ENCODE measurements at regions not wholly inside any gene's neighbourhood (a gene's known extent, or its start where the extent isn't known, plus 50 kb on each side); places are given as distances from the start of the nearest gene placed in this dataset.

DNA sequence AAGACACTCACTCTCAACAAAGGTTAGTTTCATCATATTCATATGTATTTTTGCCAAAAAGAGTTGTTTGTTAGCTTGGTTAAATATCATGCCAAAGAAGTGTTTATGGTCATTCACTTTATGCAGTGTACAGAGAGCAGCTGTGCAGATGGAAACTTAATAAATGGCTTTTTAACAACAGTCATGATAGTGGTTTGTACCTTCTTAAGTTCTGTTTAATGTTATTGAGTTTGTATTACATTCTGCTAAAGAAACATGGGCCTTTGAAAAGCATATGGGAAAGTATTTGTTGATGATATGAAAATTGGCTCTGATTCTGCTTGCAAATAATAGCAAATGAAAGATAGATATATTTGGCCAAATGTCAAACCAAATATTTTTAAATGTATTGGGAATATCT, 607.3 kb downstream of the NCAM2 start:
- in situ Hi-C loops (cut with MboI; ENCODE audit: low sequenced_read_pairs): no loop called here

DNA sequence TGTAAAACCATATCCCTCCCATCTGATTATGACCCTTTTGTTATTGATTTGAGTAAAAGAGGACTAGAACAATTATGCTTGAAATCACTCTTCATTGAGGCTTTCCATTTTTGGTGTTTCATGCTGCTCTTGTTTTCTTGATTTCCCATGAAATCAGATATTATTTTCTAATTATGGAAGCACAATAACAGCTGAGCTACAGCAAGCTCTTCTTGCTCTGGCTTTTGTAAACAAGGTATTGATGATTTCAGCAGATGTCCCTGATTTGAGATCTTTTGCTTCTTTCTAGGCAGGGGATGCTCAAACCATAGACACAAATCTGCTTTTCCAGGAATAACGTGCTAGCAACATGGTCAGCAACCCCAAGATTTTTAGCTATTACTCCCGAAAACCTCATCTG, 607.8 kb downstream of the NCAM2 start:
- in situ Hi-C loops (cut with MboI; ENCODE audit: low sequenced_read_pairs): no loop called here

DNA sequence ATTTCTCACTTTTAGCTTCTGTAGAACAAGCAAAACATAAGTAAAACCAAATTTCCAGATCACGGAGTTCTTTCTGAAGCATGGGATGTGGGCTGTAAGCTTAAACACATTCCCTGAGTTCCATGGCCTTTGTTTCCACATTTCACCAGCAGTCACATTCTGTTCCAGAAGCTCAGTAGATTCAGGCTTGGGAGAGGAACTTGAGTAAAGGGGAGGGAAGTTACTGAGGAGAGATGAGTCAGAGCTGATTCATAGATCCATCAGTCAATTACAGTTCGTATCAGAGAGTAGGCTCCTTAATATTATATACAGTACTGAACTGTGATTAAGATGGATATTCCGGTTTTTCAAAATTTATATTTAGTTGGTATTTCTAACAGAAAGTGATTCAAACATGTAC, 614.3 kb downstream of the NCAM2 start:
- in situ Hi-C loops (cut with MboI; ENCODE audit: low sequenced_read_pairs): no loop called here

DNA sequence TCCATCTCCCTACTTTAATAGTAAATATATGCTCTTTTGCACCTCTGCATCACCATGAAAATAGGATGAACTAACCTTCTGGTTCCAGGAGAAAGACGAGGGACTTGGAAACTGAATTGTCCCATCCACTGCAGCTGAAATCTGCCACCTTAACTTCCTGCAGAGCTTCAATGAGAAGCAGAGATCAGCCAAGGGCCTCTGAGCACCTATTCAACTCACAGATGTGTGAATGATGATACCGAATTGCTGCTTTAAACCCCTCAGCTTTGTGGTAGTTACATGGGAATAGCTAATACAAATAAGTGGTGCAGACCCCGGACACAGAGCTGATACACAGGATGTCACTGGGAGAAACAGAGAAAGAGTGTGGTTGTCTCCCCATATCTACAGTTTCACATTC, 616.8 kb downstream of the NCAM2 start:
- in situ Hi-C loops (cut with MboI; ENCODE audit: low sequenced_read_pairs): no loop called here

DNA sequence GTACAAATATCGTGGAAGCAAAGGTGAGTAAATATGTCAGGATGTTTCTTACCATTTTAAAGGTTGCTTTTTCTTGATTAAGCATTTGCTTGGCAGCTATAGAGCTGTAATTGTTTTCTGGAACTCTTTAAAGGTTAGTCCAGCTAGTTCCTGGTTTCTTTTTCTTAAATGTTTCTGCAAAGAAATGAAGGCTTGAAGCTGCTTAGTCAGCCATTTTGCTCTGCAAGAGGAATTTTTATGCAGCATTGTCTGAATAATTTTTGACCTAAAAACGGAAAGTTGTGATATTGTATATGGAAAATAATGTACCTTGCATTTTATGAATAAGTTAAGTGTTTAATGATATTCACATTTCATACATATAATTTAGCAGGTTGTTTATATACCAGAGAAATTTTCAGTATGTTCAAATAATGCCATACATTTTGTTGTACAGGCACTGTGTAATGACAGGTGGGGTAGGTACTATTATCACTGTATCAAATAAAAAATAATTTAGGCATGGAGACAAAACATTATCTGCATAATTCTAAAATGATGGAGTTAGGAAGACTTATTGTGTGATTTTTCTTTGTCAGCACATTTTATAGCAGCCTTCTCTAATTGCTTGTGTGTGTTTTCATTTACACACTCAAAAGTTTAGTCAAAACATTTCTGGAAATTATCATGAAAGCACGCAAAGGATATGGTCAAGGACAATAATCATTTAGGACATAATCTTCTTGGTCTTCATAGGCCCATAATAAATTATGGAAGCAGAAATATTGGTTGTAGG, 624.4 kb downstream of the NCAM2 start:
- in situ Hi-C loops (cut with MboI; ENCODE audit: low sequenced_read_pairs): no loop called here

DNA sequence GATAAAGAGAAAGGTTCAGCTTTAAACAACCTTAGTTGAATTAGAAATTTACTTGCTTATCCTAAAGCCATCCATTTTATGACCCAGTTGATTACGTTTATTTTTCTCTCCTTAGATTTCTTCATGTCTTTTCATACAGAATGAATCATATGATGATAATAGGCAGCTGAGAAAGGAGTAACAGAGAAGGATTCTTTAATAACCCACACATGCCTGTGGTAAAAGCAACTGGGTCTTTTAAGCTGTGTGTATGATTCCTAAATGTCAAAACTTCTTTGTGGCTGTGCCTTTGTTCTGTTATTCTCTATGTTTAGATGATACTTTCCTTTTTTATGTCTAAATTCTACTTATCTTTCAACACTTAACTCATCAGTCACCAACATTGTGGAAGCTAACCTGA, 626.5 kb downstream of the NCAM2 start:
- in situ Hi-C loops (cut with MboI; ENCODE audit: low sequenced_read_pairs): no loop called here

DNA sequence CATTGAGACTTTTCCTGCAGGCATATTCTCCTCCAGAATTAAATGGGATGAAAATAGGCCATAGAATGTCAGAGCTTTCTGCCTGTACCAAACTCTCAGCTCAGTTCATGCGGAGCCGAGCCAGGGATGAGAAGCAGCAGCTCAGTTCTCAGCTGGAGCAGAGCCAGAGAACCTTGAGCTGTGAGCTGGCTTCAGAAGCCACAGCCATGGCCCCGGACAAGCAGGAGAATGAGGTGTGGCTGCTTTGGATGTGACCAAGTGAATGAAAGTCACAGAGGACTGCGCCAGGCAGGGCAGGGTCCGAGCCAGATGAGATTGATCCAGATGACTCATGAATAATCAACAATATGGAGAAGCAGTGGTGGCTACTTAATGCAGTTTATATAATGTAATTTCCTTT, 633.8 kb downstream of the NCAM2 start:
- in situ Hi-C loops (cut with MboI; ENCODE audit: low sequenced_read_pairs): no loop called here

DNA sequence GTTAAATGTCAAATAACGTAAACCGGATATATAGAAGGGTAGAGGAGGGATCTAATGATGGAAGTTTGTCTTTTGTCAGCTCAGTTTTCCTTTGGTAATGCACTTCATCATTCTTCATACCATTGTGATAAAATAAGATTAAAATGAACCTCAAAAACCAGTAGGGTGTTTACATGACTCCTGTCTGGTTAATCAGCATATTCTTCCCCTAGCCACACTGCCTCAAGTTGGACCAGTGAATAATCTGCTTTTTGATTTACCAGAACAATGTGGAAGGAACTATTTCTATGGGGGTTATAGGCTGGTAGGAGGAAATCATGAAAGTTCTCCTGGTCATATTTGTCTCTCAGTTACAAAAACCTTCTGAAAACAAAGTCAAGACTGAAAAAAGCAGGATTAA, 634.7 kb downstream of the NCAM2 start:
- in situ Hi-C loops (cut with MboI; ENCODE audit: low sequenced_read_pairs): no loop called here

DNA sequence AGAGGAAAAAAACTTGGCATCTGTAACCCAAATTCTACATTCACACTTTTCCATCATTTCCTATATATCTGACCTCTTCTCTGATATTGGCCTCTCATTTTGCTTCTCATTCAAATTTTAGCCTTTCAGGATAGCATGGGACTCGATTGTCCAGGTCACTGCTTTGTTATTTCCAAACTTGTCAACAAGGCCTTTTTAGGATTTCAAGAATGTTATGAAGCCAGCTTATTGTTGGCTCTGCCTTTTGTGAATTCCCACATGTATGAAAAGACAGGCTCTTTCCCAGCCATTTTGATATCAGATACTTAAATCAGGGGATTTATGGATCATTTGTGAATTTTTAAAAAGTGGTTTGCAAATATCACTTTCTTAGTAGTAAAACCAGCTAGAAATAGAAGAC, 663.5 kb downstream of the NCAM2 start:
- in situ Hi-C loops (cut with MboI; ENCODE audit: low sequenced_read_pairs): no loop called here

DNA sequence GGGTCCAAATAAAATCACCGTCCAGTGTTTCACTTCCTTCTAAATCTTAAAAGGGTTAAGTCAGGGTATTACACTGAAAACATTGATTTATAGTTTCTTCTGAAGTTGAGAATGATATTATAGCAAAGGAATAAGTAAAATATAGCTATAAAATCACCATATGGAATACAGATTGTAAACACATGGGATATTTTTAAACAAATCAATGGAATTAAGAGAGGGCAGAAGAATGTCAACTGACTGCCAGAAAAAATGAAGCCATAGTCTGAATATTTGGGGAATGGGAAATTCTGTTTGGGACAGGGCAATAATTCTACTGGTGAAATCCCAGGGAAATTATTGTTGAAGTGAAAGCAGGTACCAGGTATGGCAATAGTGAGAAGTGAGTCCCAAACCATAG, 664.6 kb downstream of the NCAM2 start:
- in situ Hi-C loops (cut with MboI; ENCODE audit: low sequenced_read_pairs): no loop called here

DNA sequence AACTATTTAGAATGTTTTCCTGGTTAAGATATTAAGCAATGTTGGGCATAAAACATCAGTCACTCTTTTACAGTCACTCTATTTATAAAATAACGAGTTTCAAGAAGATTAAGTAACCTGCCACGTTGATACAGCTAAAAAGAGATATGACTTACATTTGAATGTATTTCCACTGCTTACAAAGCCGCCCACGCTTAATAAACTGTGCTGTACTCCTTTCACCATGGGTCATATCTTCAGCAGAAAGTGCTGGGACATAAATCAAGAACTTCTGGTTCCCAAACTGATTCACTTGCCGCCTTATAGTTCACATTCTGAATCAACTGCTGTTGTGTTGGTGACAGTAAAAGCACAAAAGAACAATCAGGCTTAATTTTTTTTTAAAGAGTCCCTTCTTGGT, 666.7 kb downstream of the NCAM2 start:
- in situ Hi-C loops (cut with MboI; ENCODE audit: low sequenced_read_pairs): no loop called here

DNA sequence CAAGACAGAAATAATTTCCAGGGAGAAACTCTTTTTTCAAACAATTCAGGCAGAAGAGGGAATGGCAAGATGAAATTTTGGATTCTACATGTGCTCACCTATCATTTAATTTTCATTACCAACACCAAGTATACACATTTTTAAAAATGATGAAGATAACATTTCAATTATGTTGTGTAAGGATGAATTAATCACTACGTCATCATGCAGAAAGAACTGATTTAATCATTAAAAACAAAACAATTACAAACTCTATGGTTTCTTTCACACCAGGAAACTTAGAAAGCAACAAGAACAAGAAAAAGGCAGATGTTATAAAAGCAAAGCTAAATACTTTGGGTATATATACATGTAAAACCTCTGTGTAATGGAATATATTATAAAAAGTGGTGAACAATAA, 668.5 kb downstream of the NCAM2 start:
- in situ Hi-C loops (cut with MboI; ENCODE audit: low sequenced_read_pairs): no loop called here

DNA sequence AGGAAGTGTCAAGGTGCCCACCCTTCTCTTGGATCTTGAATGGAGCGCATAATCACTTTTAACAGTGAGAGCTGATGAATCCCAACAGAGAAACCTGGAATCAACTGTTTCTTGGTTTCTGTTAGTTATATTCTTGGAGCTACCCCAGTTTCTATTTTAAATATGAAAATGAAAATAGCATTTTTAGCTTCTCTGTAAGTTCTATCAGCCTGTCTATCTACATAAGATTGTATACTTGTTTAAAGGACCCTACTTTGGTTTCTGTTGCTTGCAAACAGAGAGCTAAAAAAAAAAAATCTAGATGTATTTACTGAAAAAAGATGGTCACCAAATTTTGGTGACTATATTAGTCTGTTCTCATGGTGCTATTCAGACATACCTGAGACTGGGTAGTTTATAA, 670.0 kb downstream of the NCAM2 start:
- in situ Hi-C loops (cut with MboI; ENCODE audit: low sequenced_read_pairs): no loop called here

DNA sequence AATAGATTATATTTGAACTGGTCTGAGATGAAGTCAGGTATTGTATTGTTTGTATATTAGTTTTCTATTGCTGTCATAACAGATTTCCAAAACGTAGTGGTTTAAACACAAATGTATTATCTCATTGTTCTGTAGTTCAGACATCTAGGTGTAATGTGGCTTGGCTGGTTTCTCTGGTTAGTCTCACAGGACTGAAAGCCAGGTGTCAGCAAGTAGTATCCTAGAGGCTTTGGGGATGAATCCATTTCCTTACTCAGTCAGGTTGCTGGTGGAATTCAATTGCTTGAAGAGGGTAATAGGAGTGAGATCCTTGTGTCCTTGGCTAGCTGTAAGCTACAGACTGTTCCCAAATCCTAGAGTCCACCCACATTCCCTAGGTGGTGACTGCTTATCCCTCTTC, 675.8 kb downstream of the NCAM2 start:
- in situ Hi-C loops (cut with MboI; ENCODE audit: low sequenced_read_pairs): no loop called here

DNA sequence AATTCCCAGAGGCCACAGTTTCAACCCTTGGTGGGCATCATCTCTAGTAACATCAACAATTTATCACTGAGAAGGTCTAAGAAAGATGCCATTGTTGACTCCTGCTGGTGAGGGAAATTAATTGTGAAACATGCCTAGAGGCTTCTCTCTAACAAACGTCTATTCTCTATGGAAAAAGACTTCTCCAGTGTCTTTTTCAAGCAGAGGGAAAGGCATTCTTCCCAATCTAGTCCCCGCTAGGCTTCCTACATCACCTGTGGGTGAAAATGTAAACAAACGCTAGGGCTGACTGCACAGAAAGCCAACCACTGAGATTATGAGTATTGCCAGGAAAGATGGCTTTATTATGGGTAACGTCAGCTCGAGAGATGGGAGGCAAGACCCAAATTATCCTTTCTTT, 677.4 kb downstream of the NCAM2 start:
- in situ Hi-C loops (cut with MboI; ENCODE audit: low sequenced_read_pairs): no loop called here

DNA sequence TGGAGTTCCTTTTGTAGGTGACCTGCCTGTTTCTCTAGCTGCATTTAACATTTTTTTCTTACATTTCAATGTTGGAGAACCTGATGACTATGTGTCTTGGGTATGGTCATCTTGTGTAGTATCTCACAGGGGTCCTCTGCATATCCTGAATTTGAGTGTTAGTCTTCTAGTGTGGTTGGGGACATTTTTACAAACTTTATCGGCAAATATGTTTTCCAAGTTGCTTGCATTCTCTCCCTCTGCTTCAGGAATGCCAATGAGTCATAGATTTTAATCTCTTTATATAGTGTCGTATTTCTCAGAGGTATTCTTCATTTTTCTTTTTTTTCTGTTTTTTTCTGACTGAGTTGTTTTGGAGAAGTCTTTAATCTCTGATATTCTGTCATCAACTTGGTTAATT, 684.0 kb downstream of the NCAM2 start:
- in situ Hi-C loops (cut with MboI; ENCODE audit: low sequenced_read_pairs): no loop called here

DNA sequence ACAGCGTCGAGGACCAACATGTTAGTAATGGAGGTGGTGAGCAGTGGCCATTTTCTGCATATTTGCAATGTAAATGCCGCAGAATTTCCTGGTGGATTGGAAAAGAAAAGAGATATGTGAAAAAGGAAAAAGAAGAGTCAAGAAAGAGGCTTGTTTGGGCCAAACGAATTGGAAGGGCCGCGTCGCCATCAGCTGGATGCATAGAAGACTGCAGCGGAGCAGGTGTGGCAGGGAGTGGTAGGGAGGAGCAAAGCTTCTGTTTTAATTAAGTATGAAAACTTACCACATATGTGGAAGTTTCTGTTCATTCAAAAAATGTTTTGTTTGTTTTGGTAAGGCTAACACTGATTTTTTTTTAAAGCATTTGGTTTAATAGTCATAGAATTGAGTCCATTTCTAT, 690.7 kb downstream of the NCAM2 start:
- in situ Hi-C loops (cut with MboI; ENCODE audit: low sequenced_read_pairs): no loop called here

DNA sequence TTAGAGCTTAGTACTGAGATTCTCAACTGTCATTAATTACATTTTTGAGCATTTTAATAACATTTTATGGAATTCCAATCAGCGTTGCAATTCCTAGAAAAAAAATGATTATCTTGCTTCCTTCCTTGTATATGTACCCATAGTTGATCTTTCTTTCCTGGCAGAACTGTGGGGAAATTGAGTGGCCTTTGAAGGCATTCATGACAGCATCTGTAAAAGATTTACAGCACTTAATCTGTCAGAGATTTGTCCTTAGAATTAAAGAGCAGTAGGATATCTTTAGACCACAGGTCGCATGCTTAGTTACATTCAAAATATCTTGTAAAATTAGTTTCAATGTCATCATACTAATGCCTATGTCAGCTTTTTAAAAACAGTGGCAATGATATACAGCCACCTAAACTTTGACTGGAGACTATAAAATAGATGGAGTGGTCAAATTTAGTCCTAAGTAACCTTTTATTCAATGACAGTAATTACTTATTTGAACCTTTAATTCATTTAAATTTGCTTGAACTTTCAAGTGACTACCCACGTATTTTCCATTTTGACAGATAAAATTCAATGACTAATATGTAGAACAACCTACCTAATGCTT, 692.0 kb downstream of the NCAM2 start:
- in situ Hi-C loops (cut with MboI; ENCODE audit: low sequenced_read_pairs): no loop called here

DNA sequence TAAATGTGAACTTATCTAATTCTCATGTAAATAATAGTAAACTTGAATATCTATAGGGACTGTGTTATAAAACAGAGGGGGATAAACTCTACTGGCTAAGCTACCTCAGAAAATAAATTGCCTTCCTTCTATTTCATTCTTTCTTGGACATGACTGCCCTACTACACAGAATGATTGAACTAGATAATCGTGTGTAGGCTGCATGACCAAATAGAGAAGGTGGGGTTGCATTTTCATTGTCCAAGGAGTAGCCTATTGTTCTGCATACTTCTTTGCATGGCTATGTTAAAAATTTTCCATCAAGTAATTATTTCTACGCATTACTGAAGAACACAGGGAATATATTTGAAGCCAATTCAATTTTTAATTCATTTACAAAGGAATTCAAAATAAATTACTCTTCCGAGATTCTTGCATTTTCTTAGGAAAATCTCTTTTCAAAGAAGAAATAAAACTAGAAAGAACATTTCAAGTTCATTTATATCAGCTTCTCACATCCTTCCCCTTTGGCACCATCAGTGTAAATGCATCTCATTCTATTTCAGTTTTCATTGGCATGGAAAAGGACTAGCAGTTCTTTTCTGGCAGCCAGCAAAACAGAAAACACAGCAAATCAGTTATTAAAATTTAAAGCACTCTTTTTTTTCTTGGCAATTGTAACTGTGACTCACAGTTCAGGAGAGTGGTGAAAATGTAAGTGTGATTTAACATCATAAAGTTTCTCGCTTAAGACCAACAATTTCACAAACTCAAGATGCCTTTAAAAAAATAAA, 714.7 kb downstream of the NCAM2 start:
- in situ Hi-C loops (cut with MboI; ENCODE audit: low sequenced_read_pairs): no loop called here

DNA sequence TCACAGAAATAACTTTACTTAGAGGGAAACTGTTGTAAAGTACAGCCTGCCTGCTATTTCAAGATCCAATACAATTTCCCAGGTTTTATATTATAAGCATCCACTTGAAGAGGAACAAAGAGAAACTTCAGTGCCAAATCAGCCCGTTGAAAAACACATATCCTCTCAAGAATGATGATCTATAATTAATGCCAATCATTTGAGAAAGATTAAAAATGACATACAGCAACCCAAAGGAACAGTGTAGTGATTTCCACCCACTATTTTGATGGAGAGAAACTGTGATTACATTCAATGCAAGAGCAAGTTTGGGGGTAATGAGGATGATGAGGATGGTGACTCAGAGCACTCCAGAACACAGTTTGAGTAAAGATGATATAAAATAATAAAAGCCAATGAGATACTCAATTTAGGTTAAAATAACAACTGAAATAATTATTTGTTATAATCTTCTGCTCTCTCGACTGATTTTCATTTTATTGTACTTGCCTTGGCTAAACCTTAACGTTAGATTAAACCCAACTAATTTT, 715.5 kb downstream of the NCAM2 start:
- in situ Hi-C loops (cut with MboI; ENCODE audit: low sequenced_read_pairs): no loop called here

DNA sequence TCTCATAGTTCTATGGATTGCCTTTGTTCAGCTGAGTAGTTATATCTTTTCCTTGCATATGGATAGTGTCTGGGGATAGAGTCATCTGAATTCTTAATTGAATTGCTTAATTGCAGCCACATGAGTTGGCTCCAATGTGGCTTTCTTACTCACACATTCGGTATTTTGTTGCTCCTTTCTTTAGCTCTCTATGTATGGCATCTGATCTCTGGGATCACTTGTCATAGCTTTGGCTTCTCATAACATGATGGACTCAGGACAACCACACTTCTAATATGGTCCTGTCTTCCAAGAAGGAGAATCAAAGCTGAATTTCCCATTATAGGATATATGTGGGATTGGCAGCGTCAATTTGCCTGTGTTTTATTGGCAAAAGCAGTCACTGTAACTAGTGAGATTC, 716.2 kb downstream of the NCAM2 start:
- in situ Hi-C loops (cut with MboI; ENCODE audit: low sequenced_read_pairs): no loop called here

Data from HL-60/S4 (cell line).